ENCODE measurements at regions not wholly inside any gene's neighbourhood (a gene's known extent, or its start where the extent isn't known, plus 50 kb on each side); places are given as distances from the start of the nearest gene placed in this dataset.

GRCh38 chr4:137454767-137455166 is 77.5 kb downstream of the PCDH18 start:
- intact Hi-C loops (cut with micrococcal nuclease): no loop called here
- Mint-ChIP-seq H3K27me3 (ENCODE audit: low read depth in 3 of 3) (no peaks in the 10 kb centered on the region), H3K27ac (no peak overlapping the region), H3K36me3 (no peaks in the 10 kb centered on the region), H3K9me3 (peaks cover 0 to 3% (median 0%) of the 10 kb centered on the region in 7 donors), H3K4me1 (no peaks in the 10 kb centered on the region), H3K4me3 (no peak overlapping the region)
- TF ChIP-seq CTCF (IDR thresholded peaks at IDR 0.05): no peak
- no peak overlapping the region for H3K9ac ChIP-seq (ENCODE audit: insufficient read depth, low read length, poor library complexity, severe bottlenecking)
- no peaks in the 10 kb centered on the region for H3K27me3 ChIP-seq (ENCODE audit: control insufficient read depth in 2 of 2, insufficient read depth in 2 of 2, low read length in 2 of 2)
- H3K9me3 ChIP-seq (replicated peaks in 1 of 2; ENCODE audit: control insufficient read depth in 1 of 2, insufficient read depth in 1 of 2, low read length in 2 of 2): no peaks in the 10 kb centered on the region
- H2AFZ ChIP-seq (ENCODE audit: insufficient read depth, low read depth, low read length, poor library complexity, severe bottlenecking): no peak overlapping the region
- H3K4me3 ChIP-seq (replicated peaks in 1 of 3; ENCODE audit: low read depth in 2 of 3, low read length in 3 of 3): no peak overlapping the region
- no peaks in the 10 kb centered on the region for H3K4me1 ChIP-seq (ENCODE audit: control insufficient read depth in 1 of 2, insufficient read depth in 2 of 2, low read length in 2 of 2)
- H3K4me2 ChIP-seq (replicated peaks; ENCODE audit: extremely low read depth, low read length, poor library complexity, severe bottlenecking): no peak overlapping the region
- no peak overlapping the region for H3K27ac ChIP-seq (ENCODE audit: low read depth in 1 of 2, low read length in 2 of 2)
- DNase-seq: no peak
- H4K20me1 ChIP-seq (ENCODE audit: insufficient read depth, low read length): no peaks in the 10 kb centered on the region
- H3K36me3 ChIP-seq (replicated peaks in 1 of 2; ENCODE audit: control insufficient read depth in 1 of 2, insufficient read depth in 2 of 2, low read length in 2 of 2): no peaks in the 10 kb centered on the region
- H3K79me2 ChIP-seq (ENCODE audit: insufficient read depth, low read length): no peaks in the 10 kb centered on the region

DNA sequence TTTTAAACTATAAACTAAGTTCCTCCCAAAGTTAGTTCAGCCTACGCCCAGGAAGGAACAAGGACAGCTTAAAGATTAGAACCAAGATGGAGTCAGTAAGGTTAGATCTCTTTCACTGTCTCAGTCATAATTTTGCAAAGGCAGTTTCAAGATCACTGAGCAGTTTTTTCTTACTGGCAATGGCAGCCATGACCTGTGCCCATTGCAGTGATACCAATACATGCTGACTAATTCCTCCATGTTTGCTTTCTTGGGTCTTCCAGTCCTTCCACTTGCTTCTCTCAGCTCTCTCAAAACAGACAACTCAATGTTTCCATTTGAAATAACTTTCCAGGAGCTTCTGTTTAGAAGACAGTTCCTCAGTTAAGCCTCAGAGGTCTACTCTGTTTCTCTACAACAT is 79.5 kb downstream of the PCDH18 start:
- WGBS (ENCODE audit: insufficient coverage): no CpG with 5 or more reads among the region's 1 CpG
- no peak overlapping the region for H3K9ac ChIP-seq (ENCODE audit: insufficient read depth, low read length, poor library complexity, severe bottlenecking)
- peaks cover 0 to 3% (median 0%) of the 10 kb centered on the region in 7 donors for H3K9me3 Mint-ChIP-seq
- no peak overlapping the region for H3K4me2 ChIP-seq (replicated peaks; ENCODE audit: extremely low read depth, low read length, poor library complexity, severe bottlenecking)
- no peak overlapping the region for H3K4me3 Mint-ChIP-seq
- no peak overlapping the region for H3K27ac ChIP-seq (ENCODE audit: low read depth in 1 of 2, low read length in 2 of 2)
- no peak for TF ChIP-seq CTCF (IDR thresholded peaks at IDR 0.05)
- H3K4me3 ChIP-seq (replicated peaks in 1 of 3; ENCODE audit: low read depth in 2 of 3, low read length in 3 of 3): no peak overlapping the region
- H3K27me3 ChIP-seq (ENCODE audit: control insufficient read depth in 2 of 2, insufficient read depth in 2 of 2, low read length in 2 of 2): no peaks in the 10 kb centered on the region
- H3K79me2 ChIP-seq (ENCODE audit: insufficient read depth, low read length): no peaks in the 10 kb centered on the region
- DNase-seq: no peak
- H3K9me3 ChIP-seq (replicated peaks in 1 of 2; ENCODE audit: control insufficient read depth in 1 of 2, insufficient read depth in 1 of 2, low read length in 2 of 2): no peaks in the 10 kb centered on the region
- no peak overlapping the region for H3K27ac Mint-ChIP-seq
- no peaks in the 10 kb centered on the region for H3K4me1 Mint-ChIP-seq
- no peaks in the 10 kb centered on the region for H3K36me3 ChIP-seq (replicated peaks in 1 of 2; ENCODE audit: control insufficient read depth in 1 of 2, insufficient read depth in 2 of 2, low read length in 2 of 2)
- H3K27me3 Mint-ChIP-seq (ENCODE audit: low read depth in 3 of 3): no peaks in the 10 kb centered on the region
- no peak overlapping the region for H2AFZ ChIP-seq (ENCODE audit: insufficient read depth, low read depth, low read length, poor library complexity, severe bottlenecking)
- no peaks in the 10 kb centered on the region for H4K20me1 ChIP-seq (ENCODE audit: insufficient read depth, low read length)
- no peaks in the 10 kb centered on the region for H3K36me3 Mint-ChIP-seq
- intact Hi-C loops (cut with micrococcal nuclease): no loop called here
- H3K4me1 ChIP-seq (ENCODE audit: control insufficient read depth in 1 of 2, insufficient read depth in 2 of 2, low read length in 2 of 2): no peaks in the 10 kb centered on the region
